Right ventricle myocardium inferior (tissue), 1 donor: ENCODE measurements at regions not wholly inside any gene's neighbourhood (a gene's known extent, or its start where the extent isn't known, plus 50 kb on each side); places are given as distances from the start of the nearest gene placed in this dataset. TPM values are rescaled to one million over a fixed set of nuclear protein-coding genes. Genes with fewer than 3 reads are reported as not detected.

ENCODE experiments used
- ATAC-seq: fragments of 200-7000 bp; cut with Tn5 transposase; one replicate; pipeline ENCODE4 v1.9.1; 2020; ENCODE audit warnings: mild to moderate bottlenecking, moderate library complexity
- DNase-seq: peaks from one replicate; pipeline ENCODE4 v3.0.0; 2021; ENCODE audit errors: missing footprints
- intact Hi-C: fragments of 100-400 bp; cut with DNase I; formaldehyde crosslinking; loops from one replicate; pipeline ENCODE4 v1.11.0; 2022
- microRNA-seq: library from miRNA; unstranded; fragments of <30 nt; microRNA quantifications from one replicate; pipeline ENCODE4 v1.2.0, GENCODE V29; 2020
- donor health status: DM: no; HTN: yes; CAD: no; lungs with severe emphysema.

GRCh38 chr2:221345516-221345915, 226.6 kb downstream of the EPHA4 start:
- ATAC-seq = no peak
- DNase-seq = no peak
- intact Hi-C loops = no loop called here

DNA sequence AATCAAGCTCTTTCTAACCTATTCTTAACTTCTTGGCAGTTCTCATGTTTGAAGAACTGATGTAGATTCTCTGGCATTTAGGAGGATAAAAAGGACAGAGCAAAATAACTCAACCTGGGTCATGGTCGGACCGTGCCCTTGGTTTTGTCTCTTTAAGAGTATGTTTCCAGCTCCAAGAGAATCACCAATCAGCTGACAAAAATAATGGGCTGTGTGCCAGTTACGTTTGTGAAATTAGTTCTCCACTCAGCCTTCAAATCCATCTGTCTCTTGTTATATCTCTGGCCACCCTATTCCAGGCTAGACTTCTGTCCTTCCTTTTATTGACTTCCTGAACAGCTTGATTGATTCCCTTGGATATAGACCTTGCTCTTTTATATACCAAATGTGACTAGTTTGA, 225.7 kb downstream of the EPHA4 start:
- no peak for DNase-seq
- no peak for ATAC-seq
- intact Hi-C loops = no loop called here

- no peak for DNase-seq
These were observed 224.6 kb downstream of the EPHA4 start for GRCh38 chr2:221347471-221347870.

GRCh38 chr2:221350616-221351015, 221.5 kb downstream of the EPHA4 start:
- ATAC-seq = no peak
- intact Hi-C loops = no loop called here

More at GRCh38 chr2:221347471-221347870, 224.6 kb downstream of the EPHA4 start:
- intact Hi-C loops = no loop called here
- ATAC-seq = no peak

GRCh38 chr2:221353201-221353600, 218.9 kb downstream of the EPHA4 start:
- ATAC-seq (no peak), DNase-seq (no peak)
- intact Hi-C loops = no loop called here

More at GRCh38 chr2:221350616-221351015, 221.5 kb downstream of the EPHA4 start:
- DNase-seq = no peak

GRCh38 chr2:221360312-221360711, 211.8 kb downstream of the EPHA4 start:
- intact Hi-C loops = no loop called here
- no peak for ATAC-seq
- no peak for DNase-seq

DNA sequence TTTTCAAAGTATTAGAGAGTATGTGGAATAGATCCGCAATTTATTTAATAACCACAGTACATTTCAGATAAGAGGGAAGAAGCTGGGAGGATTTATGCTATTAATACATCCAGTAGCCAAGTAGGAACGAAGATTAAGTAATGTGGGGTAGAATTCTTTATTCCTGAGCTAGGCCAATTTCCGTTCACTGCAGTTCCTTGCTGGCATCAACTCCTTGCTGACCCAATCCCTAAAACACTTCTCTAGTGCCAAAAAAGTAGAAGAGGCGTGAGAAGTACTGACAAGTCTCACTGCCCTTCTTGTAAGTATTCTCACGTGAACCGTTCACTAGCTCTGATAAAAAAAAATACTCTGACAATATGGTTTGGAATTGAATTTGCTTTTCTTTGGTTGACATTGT, 211.4 kb downstream of the EPHA4 start:
- no peak for DNase-seq
- intact Hi-C loops = no loop called here
- no peak for ATAC-seq

DNA sequence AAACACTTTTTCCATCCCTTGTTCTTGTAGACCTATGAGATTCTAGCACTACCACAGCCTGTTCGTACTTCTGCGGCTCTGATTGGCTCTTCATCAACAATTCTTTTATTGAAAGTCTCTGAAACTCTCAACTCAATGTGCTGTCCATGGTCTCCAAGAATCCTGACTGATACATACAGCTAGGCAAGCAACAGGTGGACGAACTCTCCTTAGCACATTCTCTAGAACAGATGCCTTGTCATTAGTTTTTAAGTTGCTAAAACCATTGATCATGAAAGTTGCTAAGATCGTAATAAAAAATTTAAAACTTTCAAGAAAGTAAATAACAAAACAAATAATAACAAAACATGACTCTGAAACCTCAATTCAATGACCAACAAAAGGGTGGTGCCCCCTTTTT, 210.5 kb downstream of the EPHA4 start:
- intact Hi-C loops = no loop called here
- no peak for ATAC-seq
- DNase-seq = no peak

DNA sequence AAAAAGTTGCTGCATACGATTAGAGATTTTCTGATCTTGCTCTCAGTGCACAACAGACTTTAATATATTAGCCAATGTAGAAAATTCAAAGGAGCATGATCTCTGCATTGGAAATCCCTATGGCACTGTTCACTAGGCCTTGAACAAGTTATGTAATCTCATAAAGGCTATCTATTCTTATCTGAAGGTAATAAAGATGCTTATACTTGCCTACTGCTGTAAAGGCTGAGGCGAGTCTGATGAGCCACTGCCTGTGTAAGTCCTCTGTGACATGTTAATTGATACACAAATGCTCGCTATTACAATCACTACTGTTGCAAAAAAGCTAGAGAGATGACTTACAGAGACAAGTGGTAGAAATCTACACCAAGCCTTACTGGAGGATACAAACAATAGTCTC, 207.4 kb downstream of the EPHA4 start:
- DNase-seq (no peak), ATAC-seq (no peak)
- intact Hi-C loops = no loop called here

Small RNA genes lying in the stretch of these regions (microRNA-seq; reads per million reads assigned to microRNA genes)
- gene MIR4268 = not detected
